Endodermal cell (in vitro differentiated cells): ENCODE measurements at regions not wholly inside any gene's neighbourhood (a gene's known extent, or its start where the extent isn't known, plus 50 kb on each side); places are given as distances from the start of the nearest gene placed in this dataset.

Source experiments
- DNase-seq: peaks from one replicate; pipeline ENCODE4 v3.0.0-alpha.2; 2017
- H3K27ac ChIP-seq: 2 replicates; pipeline ENCODE4 v1.5.1; 2013; ENCODE audit warnings: mild to moderate bottlenecking, low read depth, low read length, moderate library complexity
- H3K27me3 ChIP-seq: 2 replicates; pipeline ENCODE4 v1.6.1; 2013; ENCODE audit warnings: mild to moderate bottlenecking, low read length, moderate library complexity; ENCODE audit not compliant: insufficient read depth, control insufficient read depth, poor library complexity, severe bottlenecking
- H3K36me3 ChIP-seq: 2 replicates; pipeline ENCODE4 v1.7.0; 2013; ENCODE audit warnings: mild to moderate bottlenecking, low read length, moderate library complexity; ENCODE audit not compliant: control insufficient read depth, insufficient read depth
- H3K4me1 ChIP-seq: one replicate; pipeline ENCODE4 v1.7.0; 2013; ENCODE audit warnings: low read length; ENCODE audit not compliant: control insufficient read depth, insufficient read depth
- H3K4me3 ChIP-seq: 2 replicates; pipeline ENCODE4 v1.5.1; 2013; ENCODE audit warnings: mild to moderate bottlenecking, low read length, moderate library complexity
- H3K9ac ChIP-seq: 2 replicates; pipeline ENCODE4 v1.6.1; 2013; ENCODE audit warnings: mild to moderate bottlenecking, low read length, moderate library complexity; ENCODE audit not compliant: poor library complexity, severe bottlenecking; ENCODE audit errors: extremely low read depth
- H3K9me3 ChIP-seq: 2 replicates; pipeline ENCODE4 v1.6.1; 2013; ENCODE audit warnings: mild to moderate bottlenecking, low read length, moderate library complexity; ENCODE audit not compliant: control insufficient read depth
- H3K27ac Mint-ChIP-seq: 2 replicates; pipeline ENCODE4 v1.8.0; 2020; ENCODE audit warnings: mixed read lengths
- H3K27me3 Mint-ChIP-seq: 2 replicates; pipeline ENCODE4 v1.8.0; 2021; ENCODE audit warnings: mild to moderate bottlenecking, mixed read lengths; ENCODE audit not compliant: insufficient read depth
- H3K36me3 Mint-ChIP-seq: 2 replicates; pipeline ENCODE4 v1.8.0; 2020; ENCODE audit warnings: low read depth, mixed read lengths
- H3K4me1 Mint-ChIP-seq: 2 replicates; pipeline ENCODE4 v1.8.0; 2020; ENCODE audit warnings: mixed read lengths
- H3K4me3 Mint-ChIP-seq: 2 replicates; pipeline ENCODE4 v1.8.0; 2020; ENCODE audit warnings: mild to moderate bottlenecking, moderate library complexity, mixed read lengths
- H3K9me3 Mint-ChIP-seq: 2 replicates; pipeline ENCODE4 v1.8.0; 2020; ENCODE audit warnings: mild to moderate bottlenecking, mixed read lengths
- WGBS, 2 experiments: methylation state at CpG; one replicate each; pipeline versions ENCODE4 v1.1.5 to v1.1.7; 2013; ENCODE audit warnings: missing lambda C conversion rate in 2 of 2, mixed read lengths in 1 of 2; ENCODE audit not compliant: insufficient coverage in 1 of 2, insufficient read length in 1 of 2; 5-methylcytosine and 5-hydroxymethylcytosine counted together
- TF ChIP-seq, protein P1 (sequence below): fragments of 200-600 bp; sonication (generic); conservative IDR thresholded peaks from 2 replicates; pipeline ENCODE4 v1.5.0; 2021; ENCODE audit warnings: antibody characterized with exemption, mild to moderate bottlenecking

GRCh38 chr7:131945957-131946544 is 389.6 kb upstream of the PODXL start:
- WGBS, 2 experiments: 89 to 91% methylated on average over 13 to 14 of the region's 14 CpGs
- Mint-ChIP-seq H3K27me3 (peaks cover 38% of the 10 kb centered on the region), H3K4me3 (no peak overlapping the region)

DNA sequence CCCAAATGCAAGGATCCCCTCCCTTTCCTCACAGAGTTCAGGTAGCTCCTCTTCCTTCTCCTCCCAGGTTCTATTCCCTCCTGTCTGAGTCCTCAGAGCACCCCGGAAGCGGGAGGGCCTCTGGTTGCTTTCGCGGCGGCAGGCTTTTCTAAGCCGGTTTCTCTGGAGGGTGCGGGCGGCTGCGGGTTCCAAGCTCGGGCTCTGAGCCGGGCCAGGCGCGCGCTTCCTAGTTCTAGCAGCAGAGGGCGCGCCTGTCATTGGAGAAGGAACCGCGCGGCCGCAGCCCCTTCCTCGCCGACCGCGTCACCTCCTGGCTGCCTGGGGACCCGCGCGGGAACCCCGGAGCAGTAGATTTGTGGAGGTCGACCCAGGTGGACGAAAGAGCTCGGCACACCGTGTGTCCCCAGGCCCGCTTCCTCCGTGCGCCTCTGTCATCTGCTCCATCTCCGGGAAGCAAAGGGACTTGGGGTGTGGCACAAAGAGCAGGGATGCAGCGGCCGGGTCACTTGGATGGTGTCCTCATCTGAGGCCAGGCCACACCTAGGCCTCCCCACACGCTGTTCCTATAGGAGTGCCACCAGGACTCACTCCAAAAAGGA is 389.0 kb upstream of the PODXL start:
- H3K4me3 ChIP-seq: no peak overlapping the region
- H3K27me3 ChIP-seq: peaks cover 41% of the 10 kb centered on the region
- Mint-ChIP-seq H3K36me3 (no peaks in the 10 kb centered on the region), H3K9me3 (peaks cover 10% of the 10 kb centered on the region), H3K4me3 (no peak overlapping the region), H3K4me1 (peaks cover 8% of the 10 kb centered on the region), H3K27me3 (peaks cover 38% of the 10 kb centered on the region), H3K27ac (no peak overlapping the region)
- H3K4me1 ChIP-seq: no peaks in the 10 kb centered on the region
- TF ChIP-seq, protein P1, sequence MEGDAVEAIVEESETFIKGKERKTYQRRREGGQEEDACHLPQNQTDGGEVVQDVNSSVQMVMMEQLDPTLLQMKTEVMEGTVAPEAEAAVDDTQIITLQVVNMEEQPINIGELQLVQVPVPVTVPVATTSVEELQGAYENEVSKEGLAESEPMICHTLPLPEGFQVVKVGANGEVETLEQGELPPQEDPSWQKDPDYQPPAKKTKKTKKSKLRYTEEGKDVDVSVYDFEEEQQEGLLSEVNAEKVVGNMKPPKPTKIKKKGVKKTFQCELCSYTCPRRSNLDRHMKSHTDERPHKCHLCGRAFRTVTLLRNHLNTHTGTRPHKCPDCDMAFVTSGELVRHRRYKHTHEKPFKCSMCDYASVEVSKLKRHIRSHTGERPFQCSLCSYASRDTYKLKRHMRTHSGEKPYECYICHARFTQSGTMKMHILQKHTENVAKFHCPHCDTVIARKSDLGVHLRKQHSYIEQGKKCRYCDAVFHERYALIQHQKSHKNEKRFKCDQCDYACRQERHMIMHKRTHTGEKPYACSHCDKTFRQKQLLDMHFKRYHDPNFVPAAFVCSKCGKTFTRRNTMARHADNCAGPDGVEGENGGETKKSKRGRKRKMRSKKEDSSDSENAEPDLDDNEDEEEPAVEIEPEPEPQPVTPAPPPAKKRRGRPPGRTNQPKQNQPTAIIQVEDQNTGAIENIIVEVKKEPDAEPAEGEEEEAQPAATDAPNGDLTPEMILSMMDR: peak; percentile 97
- H3K27ac ChIP-seq: no peak overlapping the region
- no peak overlapping the region for H3K9ac ChIP-seq
- peak; percentile 93 for DNase-seq
- 13 to 16% methylated on average over 27 to 39 of the region's 39 CpGs for WGBS, 2 experiments
- H3K36me3 ChIP-seq: no peaks in the 10 kb centered on the region
- peaks cover 10% of the 10 kb centered on the region for H3K9me3 ChIP-seq

More at GRCh38 chr7:131945957-131946544, 389.6 kb upstream of the PODXL start:
- Histone ChIP-seq H3K9ac (no peak overlapping the region), H3K36me3 (no peaks in the 10 kb centered on the region), H3K4me1 (no peaks in the 10 kb centered on the region), H3K27ac (no peak overlapping the region), H3K27me3 (peaks cover 41% of the 10 kb centered on the region), H3K9me3 (peaks cover 10% of the 10 kb centered on the region), H3K4me3 (no peak overlapping the region)
- TF ChIP-seq, protein P1: no peak
- H3K36me3 Mint-ChIP-seq: no peaks in the 10 kb centered on the region
- no peak overlapping the region for H3K27ac Mint-ChIP-seq
- peaks cover 8% of the 10 kb centered on the region for H3K4me1 Mint-ChIP-seq
- DNase-seq: peak; percentile 44
- peaks cover 13% of the 10 kb centered on the region for H3K9me3 Mint-ChIP-seq

GRCh38 chr7:131944556-131945069 is 388.2 kb upstream of the PODXL start:
- peaks cover 8% of the 10 kb centered on the region for H3K4me1 Mint-ChIP-seq
- WGBS, 2 experiments: 90 to 93% methylated on average over 6 to 8 of the region's 8 CpGs
- Histone ChIP-seq H3K4me1 (no peaks in the 10 kb centered on the region), H3K4me3 (no peak overlapping the region), H3K27ac (no peak overlapping the region), H3K9ac (no peak overlapping the region), H3K36me3 (no peaks in the 10 kb centered on the region), H3K27me3 (peaks cover 41% of the 10 kb centered on the region), H3K9me3 (peaks cover 10% of the 10 kb centered on the region)
- no peak overlapping the region for H3K4me3 Mint-ChIP-seq
- peaks cover 10% of the 10 kb centered on the region for H3K9me3 Mint-ChIP-seq
- H3K27ac Mint-ChIP-seq: no peak overlapping the region
- no peak for DNase-seq
- peaks cover 40% of the 10 kb centered on the region for H3K27me3 Mint-ChIP-seq
- TF ChIP-seq, protein P1: no peak
- H3K36me3 Mint-ChIP-seq: no peaks in the 10 kb centered on the region
